ENCODE measurements at regions not wholly inside any gene's neighbourhood (a gene's known extent, or its start where the extent isn't known, plus 50 kb on each side); places are given as distances from the start of the nearest gene placed in this dataset.
"Not testable (repeated sequence)": the region's sequence is repeated elsewhere in the genome, so short reads cannot be mapped to it uniquely, and the experiment has no call there.

DNA sequence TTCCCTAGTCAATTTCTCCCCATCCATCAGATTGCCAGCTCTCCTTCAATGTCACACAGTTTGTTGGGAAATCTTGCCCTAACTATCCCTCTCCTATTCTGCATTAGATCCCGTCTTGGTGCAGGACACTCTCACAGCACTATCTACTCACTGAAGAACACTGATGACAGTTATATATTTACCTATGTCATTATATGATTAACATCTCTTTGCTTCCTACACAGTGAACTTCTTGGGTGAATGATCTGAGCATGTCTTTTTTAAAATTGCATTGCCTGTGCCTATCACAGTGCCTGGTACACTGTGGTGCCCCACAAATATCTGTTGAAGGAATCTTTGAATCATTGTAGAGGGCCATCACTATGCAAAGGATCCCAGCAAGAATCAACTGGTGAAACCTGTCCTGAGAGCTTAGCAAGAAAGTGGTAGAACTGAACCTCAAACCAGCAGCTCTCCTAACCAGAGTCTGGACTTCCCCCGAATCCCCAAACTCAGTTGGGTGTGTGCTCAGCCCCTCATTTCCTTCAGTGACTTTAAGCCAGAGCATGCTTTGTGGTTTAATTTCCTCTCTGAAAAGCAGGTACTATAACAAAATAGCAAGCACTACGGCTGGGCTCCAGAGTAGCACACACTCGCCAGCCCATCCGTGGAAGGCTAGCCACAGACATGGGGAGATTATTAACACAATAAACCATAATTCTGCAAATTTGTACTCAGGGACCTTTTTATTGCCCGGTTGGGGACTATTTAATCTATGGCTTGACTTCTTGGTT, 680.7 kb upstream of the SALL1 start:
- no peak for DNase-seq

DNA sequence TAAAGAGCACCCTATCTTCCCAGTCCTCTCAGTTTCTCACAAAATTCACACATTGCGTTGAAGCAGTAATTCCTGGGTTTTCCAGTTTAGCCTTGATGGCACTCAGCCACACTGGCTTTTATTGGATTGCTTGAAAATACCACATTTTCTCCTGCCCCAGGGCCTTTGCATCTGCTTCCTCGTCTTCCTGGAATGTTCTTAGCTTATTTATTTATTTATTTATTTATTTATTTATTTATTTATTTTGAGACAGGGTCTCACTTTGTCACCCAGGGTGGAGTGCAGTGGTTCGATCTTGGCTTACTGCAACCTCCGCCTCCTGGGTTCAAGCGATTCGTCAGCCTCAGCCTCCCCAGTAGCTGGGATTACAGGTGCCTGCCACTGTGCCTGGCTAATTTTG, 680.0 kb upstream of the SALL1 start:
- DNase-seq = not testable (repeated sequence)

DNA sequence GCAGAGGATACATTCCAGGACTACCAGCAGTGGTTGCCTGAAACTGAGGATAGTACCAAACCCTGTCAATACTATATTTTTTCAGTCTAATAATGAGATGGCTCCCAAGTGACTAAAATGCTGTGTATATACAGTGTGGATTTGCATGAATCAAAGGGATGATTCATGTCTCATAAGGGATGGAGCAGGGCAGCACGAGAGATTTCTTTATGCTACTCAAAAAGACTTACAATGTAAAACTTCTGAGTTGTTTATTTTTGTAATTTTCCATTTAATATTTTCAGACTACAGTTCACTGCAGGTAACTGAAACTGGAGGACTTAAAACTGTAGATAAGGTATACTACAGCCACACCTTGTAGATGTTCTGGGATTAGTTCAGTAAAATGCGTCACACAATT, 674.7 kb upstream of the SALL1 start:
- DNase-seq = no peak

DNA sequence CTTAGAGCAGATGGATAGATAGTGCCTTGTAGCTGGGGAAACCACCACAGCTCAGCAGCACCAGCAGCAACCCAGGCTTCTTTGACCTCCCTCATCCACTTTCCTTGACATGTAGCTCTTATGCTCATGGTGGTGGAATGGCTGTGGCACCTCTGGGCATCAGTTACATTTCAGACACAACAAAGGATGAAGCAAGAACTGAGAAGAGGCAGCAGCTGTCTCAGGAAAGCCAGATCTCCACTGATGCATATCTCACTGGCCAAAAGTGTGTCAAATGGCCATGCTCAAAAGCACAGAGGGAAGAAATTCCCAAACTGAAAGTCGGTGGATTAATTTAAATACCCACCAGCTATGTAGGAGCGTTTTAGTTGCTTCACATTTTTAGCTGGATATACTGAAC, 671.4 kb upstream of the SALL1 start:
- no peak for DNase-seq

DNA sequence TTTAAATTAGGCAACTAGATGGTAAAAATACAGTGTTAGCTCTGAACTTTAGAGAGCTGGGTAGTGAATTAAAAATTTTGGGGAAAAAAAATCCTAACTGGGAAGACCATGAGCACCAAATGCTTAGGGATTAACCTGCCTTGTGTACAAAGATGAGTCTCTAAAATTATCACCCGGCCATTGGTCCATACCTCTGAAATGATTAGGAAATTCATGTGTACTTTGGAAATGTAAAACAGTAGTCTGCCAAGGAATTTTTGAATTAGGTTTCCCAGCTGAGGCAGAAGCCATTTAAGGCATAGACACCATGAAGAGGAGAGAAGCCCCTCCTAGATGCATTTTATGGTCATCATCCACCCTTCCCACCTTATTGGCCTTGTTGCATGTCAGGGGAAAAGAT, 670.5 kb upstream of the SALL1 start:
- DNase-seq = no peak

DNA sequence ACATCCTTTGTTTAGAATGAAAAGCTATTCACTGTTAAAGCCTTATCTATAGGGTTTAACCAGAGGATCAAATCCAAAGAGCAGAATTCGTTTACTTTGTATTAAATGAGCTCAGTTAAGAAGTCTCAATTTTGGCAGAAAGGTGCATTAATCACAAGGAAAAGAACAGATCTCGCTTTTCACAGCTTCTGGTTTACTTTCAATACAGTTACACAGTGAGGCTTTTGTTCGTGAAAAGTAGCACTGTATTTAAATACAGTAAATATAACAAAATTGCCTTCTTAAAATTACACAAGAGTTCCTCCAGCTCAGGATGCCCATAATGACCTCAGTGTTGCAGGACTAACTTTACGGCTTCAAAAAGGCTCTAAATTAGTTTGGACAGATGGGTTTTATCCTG, 669.1 kb upstream of the SALL1 start:
- no peak for DNase-seq

DNA sequence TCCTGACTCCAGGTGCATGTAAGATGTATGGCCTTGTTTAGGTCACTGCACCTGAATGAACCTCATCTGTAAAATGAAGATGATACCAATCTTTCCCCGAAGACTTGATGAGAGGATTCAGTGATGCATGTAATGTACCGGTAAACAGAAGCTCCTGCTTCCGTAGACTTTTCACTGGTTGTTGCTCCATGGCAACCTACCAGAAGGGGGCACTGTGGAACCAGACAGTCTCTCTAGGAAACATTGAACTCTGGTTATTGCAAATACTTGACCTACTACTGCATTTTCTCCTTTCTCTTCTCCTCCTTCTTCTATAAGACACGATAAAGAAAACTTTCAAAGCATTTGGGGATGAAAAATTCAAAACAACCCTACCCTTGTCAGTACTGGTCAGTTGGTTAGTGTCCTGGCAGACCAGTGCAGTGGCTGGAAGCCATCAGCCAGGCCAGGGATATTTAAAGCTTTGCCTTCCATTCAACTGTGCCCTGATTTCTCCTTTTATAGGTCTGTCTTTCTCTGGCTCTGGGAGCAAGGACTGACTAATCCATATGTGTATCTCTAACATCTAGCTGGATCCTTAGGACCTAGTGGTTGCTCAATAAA, 667.4 kb upstream of the SALL1 start:
- DNase-seq = peak; percentile 6 to 13

DNA sequence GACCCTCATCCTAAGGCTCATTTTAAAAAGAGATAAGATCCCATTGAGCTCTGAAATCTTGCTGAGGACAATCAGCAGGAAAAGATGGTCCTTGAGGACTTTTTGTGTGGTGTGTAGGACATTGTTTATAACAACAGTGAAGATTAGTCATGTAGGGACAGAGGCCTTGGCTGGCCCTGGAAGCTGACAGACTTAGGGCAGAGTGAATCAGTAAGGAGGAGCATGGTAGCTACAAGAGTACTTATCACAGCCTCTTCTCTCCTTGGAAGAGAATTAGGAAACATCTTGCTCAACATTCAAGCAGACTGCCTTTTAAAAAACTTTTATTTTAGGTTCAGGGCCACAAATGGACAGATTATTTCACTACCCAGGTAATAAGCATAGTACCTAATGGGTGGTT, 665.9 kb upstream of the SALL1 start:
- DNase-seq = no peak

DNA sequence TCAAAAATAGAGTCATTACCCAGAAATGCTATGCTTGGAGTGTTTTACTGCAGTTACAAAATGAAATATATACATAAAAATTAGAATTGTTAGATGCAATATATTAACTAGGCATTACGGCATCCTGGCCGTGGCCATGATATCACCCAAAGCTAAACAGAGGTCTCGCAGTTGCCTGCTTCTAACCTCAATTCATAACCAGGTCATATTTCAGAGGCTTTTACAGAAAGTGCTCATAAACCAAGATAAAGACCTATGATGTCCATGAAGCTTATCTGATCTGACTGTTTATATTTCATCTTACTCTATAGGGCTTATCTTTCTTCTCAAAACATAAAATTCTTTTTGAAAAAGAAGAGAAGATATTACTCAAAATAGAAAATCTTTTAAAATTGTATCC, 664.5 kb upstream of the SALL1 start:
- no peak for DNase-seq

DNA sequence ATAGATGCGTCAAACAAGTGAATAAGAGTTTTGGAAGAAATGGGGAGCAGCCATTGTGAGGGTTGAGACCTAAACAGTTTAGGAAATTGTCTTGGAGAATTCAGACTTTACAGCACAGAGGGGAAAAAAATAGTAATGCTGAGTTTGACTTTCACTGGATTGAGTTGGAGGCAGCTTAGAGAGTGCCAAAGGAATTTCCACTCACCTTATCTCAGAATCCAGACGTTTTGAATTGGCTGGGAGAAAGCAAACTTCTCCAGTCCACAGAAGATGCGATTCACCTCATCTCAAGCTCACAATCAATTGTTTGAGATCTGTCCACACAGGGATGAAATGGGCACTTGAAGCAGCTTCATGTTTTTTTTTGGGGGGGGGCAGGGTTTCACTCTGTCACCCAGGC, 663.5 kb upstream of the SALL1 start:
- DNase-seq = no peak

DNA sequence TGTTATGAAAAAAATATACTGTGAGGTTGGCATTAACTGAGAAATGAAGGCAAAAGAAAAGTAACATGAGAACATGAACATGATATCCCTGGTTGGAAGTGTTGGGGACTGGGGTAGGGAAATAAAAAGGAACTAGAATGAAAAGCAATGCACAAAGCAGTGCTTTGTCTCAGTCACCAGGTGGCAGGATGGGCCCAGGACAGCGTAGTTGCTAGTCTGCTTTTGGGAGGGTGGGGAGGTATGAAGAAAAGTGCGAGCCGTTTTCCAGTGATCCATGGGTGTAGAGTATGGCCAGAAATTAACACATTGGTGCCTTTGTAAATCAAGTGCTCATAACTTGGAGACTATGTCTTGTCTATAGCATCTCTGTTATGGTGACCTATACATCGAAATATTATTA, 662.5 kb upstream of the SALL1 start:
- DNase-seq = no peak

DNA sequence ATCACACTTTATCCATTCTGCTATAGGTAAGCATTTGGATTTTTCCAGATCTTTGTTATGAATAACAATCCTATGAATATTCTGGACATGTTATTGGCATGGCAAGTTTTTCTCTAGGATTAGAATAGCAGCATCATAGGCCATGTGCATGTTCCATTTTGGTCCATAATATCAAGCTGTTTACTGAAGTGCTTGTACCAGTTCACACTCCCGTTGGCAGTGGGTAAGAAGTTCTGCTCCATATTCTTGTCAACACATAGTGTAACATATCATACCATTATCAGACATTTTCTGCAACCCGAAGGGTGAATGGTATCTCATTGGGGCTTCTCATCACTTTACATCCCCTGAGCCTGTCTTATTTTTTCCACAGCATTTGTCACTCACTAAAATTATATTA, 661.9 kb upstream of the SALL1 start:
- no peak for DNase-seq

DNA sequence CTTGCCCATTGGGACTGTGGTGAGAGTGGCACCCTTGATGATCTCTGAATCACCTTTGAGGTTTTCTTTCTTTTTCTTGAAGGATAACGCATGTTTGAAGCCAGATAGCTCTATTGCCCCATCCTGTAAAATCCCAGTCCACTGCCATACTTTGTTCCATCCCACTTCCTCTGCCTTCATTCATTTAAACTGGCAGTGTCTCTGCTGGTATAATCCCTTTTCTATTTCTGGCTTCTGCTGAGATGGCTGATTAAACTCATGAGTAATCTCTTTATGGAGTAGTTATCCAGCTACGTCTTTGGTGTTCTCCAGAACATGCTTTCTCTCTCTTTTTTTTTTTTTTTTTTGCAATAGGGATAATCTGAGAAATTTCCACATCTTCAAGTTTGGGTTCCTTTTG, 656.5 kb upstream of the SALL1 start:
- DNase-seq = no peak

DNA sequence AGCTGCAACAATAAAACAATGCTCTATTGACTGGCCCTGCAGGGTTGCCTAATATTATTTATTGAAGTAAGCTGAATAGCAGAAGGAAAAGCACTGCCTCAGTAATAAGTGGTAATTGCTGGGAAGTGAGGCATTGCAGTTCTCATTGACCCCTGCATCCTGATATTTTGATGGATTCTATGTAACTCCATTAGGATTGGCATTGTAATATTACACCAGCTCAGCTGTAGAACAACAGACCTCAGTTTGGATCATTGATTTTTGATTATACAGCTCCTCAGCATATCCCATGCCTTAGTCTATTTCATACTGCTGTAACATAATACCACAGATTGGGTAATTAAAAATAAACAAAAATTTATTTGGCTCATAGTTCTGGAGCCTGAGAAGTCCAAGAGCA, 650.6 kb upstream of the SALL1 start:
- no peak for DNase-seq

DNA sequence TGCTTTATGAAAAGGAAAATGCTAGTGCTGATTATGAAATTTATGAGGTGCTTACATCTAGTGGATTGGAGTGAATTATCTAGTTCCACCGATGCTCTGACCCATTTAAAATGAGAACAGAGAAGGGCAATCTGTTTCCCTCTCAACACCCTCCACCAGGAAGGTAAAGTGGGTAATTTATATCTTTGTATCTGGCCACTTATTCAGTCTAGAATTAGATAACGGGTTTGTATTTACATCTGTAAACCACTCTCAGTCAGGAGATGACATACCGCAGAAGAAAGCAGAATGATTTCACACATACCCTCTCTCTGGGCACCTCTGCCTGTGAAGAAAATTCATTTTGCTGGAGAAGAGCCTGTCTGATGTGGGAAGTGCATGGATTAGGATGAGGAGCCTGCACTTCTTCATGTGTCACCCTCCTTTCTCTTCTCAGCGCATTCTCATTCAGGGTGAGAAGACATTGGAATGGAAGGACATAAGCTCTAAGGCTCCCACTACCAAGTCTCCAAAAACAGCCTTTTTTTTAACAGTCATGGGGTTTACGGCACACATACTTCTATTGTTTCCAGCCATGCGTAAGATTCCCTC, 646.7 kb upstream of the SALL1 start:
- DNase-seq = no peak

DNA sequence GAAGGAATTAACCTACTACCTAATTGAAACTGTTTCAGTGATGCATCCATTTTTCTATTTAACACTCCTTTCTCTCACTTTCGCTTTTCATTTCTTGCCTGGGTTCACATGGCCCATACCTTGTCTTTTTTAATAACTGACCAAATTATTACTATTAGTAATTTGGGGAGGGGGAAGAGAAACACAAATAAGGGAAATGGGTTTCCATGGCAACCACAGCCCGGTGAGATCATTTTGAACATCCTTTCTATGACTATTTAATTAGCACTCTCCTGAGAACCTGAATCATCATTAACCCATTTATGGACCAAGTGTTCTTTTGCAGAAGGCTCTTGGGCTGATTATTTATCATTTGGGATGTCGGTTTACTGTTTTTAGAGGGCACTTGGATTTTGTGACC, 628.2 kb upstream of the SALL1 start:
- DNase-seq = no peak

DNA sequence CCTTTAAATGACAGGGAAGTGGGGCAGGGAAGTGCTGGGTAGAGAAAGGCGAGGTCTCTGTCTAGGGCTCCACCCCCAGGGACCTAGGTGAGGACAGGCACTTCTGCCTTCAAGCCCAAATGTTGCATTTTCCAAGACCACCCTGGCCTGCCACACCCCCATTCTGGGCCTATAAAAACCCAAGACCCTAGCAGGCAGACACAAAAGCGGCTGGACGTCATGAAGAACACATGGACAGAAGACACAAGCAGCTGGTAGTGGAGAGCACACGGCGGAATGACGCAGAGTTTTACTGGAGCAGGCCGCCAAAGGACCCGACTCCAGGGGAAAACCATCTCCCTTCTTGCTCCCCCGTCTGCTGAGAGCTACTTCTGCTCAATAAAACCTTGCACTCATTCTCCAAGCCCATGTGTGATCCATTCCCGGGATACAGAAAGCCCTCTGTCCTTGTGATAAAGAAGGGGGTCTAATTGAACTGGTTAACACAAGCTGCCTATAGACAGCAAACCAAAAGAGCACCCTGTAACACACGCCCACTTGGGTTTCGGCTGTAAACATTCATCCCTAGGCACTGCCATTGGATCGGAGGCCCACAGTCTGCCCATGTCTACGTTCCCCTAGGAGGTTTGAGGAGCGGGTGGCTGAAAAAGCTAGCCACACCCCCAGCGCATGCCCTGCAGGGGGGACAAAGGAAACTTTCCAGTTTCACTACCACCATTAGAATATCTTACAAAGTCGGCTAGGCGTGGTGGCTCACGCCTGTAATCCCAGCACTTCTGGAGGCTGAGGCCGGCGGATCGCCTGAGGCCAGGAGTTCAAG, 622.2 kb upstream of the SALL1 start:
- no peak for DNase-seq

DNA sequence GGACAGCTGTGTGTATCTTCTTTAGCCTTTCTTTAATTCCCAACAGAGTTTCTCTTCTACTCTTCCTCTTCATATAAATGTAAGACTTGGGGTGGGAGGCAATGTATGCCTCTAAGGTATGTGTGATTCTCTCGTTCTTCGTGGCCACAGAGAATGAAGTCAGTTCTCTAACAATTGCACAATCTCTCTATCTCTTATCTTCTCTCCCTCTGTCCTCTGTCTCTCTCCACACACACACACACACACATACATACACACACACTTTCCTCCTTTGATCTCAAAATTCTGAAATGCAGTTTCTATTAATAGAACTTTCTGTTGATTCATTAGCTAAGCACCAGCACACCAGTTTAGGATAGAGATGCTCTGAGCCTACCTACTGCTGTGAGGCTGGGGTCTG, 615.7 kb upstream of the SALL1 start:
- no peak for DNase-seq

DNA sequence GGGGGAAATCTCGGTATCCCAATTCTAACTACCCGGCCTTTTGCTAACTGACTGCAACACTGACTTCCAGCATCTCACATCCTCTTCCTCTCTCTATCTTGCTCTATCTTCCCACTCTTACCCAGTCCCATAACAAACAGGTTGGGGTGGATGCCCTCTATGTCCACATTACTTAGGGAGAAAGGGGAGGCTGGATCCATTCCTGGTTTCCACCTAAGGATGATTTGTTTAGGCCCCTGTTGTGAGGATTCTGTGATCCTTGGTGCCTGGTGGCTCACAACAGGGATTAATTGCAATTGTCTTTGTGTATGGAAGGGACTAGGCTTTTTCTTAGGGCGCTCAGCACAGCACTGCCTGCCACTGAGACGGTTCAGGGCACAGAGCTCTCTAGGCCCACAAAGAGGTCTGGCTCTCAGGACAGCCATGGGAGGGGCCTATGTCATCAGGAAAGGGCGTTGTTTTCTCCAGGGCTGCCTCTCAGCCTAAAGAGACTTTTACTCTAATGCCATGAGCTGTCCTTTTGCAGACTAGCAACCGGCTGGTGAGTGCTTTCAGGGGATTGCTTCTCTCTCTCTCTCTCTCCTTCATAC, 612.1 kb upstream of the SALL1 start:
- DNase-seq = no peak

DNA sequence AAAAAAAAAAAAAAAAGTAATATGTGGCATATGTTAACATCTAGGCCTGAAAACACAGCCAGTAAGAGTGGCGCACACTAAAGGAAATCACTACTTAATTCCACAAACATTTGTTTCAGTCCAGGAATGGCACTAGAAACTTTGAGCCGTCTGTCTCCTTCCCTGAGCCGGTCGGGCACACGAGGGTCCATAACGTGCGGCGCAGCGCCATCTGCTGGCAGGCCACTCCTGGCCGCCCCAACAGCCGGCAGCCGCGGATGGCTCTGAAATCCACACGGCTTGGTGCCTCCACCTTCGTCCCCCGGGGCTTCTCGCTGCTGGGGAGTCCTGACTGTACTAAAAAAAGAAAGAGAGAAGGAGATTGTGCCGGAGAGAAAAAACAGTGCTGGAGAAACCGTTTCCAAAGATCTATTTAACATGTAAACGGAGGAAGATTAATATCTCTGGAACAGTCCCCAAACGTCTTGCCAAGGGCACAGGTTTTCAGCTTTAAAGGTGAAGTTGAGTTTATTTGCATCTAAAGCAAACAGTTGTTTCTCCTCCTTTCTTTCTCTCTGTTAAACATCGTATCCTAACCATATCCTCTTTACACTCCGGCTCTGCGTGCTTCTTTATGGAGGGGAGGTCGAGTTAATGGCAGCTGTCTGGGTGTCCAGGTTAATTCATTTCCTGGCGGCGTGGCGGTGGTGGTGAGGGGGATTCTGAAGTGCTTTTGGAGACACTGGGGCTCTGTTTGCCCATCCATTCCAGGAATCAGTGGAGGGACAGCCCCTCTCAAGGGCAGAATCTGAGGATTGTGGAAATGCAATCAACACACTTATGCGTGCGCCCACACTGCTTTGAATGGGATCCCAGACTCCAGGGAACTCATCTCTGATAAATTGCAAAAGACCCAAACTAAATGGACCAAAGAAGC, 611.3 kb upstream of the SALL1 start:
- peak; percentile 56 to 58 for DNase-seq

DNA sequence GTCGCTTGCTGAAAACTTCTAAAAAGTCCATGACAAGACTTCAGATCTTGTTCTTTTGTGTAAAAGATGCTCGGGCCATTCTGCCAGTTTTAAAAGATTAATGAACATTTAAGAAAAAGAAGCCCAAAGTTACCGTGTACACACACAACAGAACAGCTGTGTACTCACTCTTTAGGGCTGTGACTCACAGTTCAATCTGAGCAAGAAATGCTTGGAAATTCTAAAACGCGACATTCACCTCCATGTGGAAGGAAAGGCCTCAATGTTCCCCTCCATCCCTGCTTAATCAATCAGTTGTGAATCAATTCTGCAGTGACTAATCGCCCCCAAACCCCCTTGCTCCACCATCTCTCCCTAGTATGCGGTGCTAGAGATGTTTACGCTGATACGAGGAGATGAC, 609.9 kb upstream of the SALL1 start:
- no peak for DNase-seq

DNA sequence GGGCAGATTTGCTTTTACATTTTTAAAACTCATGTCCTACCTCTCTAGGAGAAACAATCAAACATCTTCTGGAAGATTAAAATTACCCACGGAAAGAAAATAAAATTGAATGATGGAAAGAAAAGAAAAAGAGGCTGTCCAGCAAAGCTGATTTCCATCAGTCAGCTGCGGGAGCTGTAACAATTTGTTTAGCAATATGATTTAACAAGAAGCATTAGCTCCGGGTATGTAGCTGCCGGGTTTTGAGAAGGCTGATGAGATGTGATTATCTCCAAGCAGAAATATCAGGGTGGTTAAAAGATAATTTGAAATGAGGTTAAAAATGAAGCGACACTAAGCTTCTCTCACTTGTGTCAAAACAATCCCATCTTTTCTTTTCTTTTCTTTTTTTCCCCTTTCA, 608.9 kb upstream of the SALL1 start:
- DNase-seq = no peak
